GDM1 (cell line): ENCODE measurements at regions not wholly inside any gene's neighbourhood (a gene's known extent, or its start where the extent isn't known, plus 50 kb on each side); places are given as distances from the start of the nearest gene placed in this dataset.

ENCODE experiments used
- DNase-seq: peaks from one replicate; lab custom pipeline; 2025; lab: John Stamatoyannopoulos, UW

DNA sequence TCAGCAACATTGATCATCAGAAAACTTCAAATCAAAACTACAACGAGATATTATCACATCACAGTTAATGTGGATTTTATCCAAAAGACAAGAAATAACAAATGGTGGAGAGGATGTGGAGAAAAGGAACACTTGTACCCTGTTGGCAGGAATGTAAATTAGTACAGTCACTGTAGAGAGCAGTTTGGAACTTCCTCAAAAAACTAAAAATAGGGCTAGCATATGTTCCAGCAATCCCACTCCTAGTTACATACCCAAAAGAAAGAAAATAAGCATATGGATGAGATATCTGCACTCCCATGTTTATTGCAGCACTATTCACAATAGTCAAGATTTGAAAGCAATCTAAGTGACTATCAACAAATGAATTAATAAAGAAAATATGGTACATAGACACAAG lies 887.7 kb upstream of the MAN1A1 start:
- no peak for DNase-seq

DNA sequence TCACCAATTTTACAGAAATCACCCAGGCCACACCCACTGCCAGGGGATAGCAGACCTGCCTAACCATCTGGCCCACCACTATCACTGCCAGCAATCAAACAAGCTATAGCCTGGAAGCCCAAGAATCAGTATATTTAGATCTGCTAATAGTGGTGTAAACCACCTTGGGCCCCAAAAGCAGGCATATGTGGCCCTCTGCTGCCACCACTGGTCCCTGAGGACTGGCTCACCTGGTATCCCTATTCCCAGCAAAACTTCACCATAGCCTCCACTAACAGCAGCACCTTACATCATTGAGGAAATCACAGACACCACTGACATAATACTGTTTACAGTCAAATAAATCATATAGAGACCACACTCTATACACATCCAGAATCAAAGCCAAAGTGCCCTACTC lies 880.4 kb upstream of the MAN1A1 start:
- DNase-seq = no peak

GRCh38 chr6:120228297-120228696 lies 878.7 kb upstream of the MAN1A1 start:
- DNase-seq = no peak

DNA sequence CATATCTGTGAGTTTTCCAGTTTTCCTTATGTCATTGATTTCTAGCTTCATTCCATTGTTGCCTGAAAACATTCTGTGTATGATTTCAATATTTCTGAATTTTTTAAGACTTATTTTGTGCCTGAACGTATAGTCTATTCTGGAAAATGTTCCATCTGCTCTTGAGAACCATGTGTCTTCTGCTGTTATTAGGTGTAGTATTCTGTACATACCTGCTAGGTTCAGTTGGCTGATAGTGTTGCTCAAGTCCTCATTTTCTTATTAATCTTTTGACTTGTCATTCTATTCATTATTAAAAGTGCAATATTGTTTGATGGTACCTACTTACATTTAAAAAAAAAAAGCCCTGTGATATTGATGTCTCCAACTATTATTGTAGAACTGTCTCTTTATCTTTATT lies 869.8 kb upstream of the MAN1A1 start:
- DNase-seq = no peak

DNA sequence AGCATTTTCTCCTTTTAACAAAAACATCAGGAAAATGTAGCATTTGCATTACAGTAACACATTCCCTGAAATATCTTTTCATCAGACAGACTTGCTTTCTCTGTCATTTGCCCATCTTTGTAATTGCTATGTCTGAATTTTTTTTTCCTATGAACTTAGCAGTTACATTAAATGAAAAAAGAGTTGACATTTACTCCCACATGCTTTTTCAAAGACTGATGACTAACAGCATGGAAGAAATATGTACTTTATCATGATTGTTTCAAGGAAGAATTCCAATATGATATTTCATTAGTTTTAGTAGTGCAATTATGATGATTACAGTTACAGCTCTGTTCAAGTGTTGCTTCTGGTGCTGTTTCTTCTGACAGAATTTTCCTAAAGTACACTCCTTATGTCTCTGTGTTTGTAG lies 864.5 kb upstream of the MAN1A1 start:
- no peak for DNase-seq

DNA sequence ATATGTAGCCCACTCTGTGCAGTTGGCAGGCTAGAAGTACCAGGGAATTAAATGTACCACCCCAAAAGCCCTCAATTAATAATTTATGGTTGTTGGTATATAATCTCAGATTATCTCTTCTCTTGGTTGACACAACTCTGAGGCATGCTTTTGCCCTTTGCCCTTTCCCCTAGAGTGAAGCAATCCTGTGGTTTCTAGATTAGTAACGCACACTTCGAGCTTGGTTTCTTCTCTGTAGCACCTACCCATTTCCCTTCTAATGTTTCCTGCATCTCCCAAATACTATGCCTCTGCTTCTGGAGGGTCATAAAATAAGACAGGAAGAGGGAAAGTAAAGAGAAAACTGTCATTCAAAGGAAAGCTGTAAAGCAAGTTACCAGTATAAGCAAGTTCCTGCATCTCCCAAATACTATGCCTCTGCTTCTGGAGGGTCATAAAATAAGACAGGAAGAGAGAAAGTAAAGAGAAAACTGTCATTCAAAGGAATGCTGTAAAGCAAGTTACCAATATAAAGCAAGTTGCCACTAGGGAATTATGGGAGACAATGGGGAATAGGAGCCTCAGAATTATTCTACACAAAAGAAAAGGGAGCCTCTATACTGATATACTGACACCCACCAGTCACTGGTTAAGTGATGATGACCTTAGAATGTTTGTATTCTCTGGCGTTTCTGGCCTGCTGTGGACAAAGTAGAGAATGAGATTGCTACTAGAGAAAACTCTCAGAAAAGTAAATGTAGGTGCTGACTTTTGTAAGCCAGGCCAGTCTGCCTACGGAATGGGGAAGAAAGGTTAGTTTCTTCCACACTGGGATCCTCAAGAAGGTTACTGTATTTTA lies 862.6 kb upstream of the MAN1A1 start:
- DNase-seq = no peak

DNA sequence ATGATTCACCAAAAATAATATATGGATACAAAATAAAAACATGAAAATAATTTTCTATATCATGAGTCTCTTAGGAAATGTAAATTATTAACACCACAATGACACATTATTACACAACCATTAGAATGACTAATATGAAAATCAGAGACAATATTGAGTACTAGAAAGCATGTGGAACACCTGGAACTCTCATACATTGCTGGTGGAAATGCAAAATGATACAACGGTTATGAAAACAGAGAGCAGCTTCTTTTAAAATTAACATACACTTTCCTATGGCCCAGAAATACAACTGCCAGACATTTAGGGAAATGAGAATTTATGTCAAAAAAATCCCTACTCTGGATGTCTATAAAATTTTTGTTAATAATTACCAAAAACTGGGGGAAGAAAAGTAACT lies 853.3 kb upstream of the MAN1A1 start:
- no peak for DNase-seq

DNA sequence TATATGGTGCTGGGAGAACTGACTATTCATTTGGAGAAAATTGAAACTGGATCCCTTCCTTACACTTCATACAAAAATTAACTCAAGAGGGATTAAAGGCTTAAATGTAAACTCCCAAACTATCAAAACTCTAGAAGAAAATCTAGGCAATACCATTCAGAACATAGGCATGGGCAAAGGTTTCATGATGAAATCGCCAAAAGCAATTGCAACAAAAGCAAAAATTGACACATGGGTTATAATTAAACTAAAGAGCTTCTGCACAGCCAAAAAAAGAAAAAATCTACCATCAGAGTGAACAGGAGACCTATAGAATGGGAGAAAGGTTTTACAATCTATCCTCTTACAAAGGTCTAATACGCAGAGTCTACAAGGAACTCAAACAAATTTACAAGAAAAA lies 851.3 kb upstream of the MAN1A1 start:
- DNase-seq = no peak

- DNase-seq = no peak
Measured at GRCh38 chr6:120198033-120198432, 848.5 kb upstream of the MAN1A1 start.

DNA sequence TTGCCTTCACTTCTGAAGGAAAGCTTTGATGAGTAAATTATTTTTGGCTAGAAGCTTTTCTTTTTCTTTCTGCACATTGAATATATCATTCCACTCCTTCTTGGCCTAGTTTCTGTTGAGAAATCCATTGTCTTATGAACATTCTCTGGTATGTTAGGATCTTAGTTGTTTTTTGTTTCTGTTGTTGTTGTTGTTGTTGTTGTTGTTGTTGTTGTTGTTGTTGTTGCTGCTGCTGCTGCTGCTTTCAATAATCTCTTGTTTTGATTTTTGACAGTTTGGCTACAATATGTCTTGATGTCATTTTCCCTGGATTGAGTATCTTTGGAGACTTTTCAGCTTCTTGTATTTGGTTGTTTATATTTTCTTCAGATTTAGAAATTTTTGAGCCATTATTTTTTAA lies 836.5 kb upstream of the MAN1A1 start:
- no peak for DNase-seq

DNA sequence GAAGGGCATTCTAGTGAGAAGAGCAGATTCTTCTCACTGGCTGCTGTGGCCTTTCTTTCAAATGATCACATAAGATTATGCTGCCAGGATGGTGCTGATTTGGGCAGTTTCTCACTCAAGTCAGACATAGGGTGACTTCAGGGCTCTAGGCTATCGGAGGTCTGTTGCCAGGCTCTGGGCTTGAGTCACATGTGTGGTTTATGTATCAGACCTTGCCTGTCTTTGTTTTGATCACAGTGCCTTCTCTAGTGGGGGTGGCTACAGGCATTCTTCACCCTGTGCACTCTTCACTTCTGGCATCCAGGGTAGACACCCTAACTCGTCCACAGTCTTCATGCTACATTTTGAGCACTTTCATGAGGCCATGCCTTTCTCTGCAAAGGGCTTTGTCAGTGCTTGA lies 823.7 kb upstream of the MAN1A1 start:
- no peak for DNase-seq

DNA sequence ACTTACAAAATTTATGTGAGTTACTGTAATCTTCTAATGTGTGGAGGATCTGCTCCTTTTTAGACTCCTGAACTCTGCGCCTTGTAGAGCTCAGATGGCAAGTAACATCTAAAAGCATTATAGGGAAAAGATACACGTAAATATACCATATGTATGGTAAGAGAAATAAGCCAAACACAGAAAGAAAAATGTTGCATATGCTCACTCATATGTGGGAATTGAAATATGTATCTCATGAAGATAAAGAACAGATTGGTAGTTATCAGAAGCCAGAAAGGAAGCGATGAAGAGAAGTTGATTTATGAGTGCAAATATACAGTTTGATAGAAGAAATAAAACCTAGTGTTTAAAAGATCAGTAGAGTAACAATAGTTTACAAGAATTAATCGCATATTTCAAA lies 815.0 kb upstream of the MAN1A1 start:
- DNase-seq = no peak

DNA sequence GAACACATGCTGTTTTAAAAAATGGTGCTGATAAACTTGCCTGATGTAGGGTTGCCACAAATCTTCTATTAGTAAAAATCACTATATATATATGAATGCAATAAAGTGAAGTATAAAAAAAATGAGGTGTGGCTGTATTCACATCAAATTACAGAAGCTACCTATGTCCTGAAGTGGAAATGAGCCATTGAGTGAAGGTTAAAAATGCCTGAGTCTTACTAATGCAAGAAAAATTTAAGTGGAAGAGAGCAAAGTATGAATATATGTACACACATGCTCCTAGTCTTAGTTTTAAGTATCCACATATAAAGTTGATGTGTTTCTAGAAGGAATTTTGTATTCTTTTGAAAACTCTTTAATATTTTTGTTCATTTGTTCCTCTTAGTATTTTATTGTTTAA lies 808.3 kb upstream of the MAN1A1 start:
- DNase-seq = no peak

GRCh38 chr6:120147071-120147871 lies 797.7 kb upstream of the MAN1A1 start:
- no peak for DNase-seq

DNA sequence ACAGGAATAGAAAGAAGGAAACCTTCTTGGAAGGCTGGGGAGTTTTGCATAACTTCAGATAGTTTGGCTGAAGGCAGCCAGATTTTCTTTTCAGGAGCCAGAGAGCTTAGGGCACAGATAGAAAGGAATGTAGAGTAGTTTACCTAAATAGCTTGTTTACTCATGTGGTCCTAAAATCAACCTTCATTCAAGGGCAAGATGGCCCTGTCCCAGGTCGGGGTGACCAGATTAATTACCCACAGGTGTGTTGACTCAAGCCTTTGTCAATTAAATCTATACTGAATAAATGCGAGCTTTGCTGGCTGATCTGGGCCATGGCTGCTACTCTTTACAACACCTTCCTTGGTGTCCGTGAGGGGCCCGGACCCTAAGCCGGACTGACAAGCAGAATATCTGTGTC lies 792.0 kb upstream of the MAN1A1 start:
- no peak for DNase-seq

GRCh38 chr6:120137492-120137891 lies 787.9 kb upstream of the MAN1A1 start:
- no peak for DNase-seq

DNA sequence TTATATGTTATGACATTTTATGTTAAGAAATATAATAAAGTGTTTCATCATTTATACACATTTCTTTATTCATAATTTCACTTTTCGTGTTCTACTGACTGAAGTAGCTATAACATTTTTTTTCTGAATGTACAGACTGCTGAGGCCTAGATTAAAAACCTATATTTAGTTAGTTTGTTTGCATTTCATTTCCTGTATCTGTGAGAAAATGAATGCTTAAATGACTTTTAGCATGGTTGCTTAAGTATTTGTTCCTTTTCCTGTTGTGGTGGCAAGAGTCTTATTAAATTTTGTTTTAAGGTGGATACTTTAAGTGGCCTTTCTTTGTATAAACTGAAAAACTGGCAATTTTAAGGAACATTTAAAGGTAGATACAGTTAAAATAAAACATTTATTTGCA lies 779.7 kb upstream of the MAN1A1 start:
- DNase-seq = no peak

DNA sequence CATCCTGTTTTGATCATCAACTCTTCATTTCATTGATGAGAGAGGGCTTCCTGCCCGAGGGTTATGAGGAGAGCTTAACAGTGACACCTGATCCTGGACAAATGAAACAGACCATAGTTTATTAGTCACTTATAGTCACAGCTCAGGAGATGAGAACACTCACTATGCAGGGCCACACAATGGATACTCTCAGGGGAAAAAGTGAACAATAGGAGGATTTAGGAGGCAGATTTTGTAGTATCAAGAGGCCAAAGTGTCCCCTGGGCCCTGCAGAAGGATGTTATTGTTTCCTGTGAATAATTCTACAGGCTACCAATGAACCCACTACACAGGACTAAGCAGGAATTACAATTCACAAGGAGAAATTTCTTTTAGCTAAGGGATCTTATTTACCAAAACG lies 772.8 kb upstream of the MAN1A1 start:
- DNase-seq = no peak

DNA sequence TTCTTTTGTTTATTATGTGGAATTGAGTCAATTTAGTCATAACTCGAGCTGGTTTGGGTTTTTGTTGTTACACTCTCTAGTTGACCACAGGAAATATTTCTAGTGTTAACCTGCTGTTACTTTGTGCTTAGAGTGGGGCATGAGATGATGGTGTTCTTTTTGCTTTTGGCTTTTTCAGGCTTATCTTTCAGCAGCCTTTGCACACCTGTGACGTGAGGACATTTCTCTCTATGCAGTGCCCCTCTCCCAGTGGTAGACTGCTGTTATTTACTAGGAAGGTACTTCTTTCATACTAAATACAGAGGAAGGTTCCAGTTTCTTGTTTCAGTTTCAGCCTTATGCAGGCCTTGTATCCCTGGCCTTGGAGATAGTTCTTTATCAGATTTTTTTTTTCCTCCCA lies 766.8 kb upstream of the MAN1A1 start:
- DNase-seq = no peak

DNA sequence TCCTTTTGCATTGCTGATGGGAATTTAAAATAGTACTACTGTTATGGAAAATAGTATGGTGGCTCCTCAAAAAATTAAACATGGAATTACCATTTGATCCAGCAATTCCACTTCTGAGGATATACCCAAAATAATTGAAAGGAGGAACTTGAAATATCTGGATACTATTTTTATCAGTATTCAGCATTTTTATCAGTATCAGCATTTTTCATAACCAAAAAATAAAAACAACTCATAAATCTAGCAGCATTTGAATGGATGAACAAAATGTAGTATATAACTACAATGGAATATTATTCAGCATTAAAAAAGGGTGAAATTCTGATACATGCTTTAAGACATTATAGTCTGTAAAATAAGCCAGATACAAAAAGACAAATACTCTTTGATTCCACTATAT lies 763.4 kb upstream of the MAN1A1 start:
- DNase-seq = no peak

- no peak for DNase-seq
Measured at GRCh38 chr6:120111001-120111400, 761.4 kb upstream of the MAN1A1 start.

- DNase-seq = no peak
Measured at GRCh38 chr6:120108061-120108795, 758.7 kb upstream of the MAN1A1 start.

DNA sequence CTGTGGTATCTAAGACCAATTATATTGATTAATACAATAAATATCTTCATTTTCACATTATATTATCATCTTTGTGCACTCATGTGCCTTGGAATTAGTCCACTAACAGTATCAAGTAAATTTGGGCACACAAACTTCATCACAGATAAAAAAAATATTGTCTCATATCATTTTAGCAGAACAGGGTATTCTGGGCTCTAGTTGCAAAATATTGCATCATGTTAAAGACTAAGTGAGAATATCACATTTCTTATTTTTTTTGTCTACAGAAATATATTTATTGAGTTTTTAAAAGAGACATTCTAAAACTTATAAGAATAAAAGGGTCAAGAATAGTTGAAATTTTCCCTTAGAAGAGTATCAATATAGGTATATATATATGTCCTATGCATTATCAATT lies 754.1 kb upstream of the MAN1A1 start:
- no peak for DNase-seq
